GM21360 (cell line): ENCODE measurements at regions not wholly inside any gene's neighbourhood (a gene's known extent, or its start where the extent isn't known, plus 50 kb on each side); places are given as distances from the start of the nearest gene placed in this dataset.
"Not testable (repeated sequence)": the region's sequence is repeated elsewhere in the genome, so short reads cannot be mapped to it uniquely, and the experiment has no call there.

Experiments
- ATAC-seq: cut with Tn5 transposase; IDR thresholded peaks from one replicate; pipeline ENCODE4 v1.9.1; 2021; ENCODE audit warnings: mild to moderate bottlenecking, moderate library complexity; ENCODE audit not compliant: unreplicated experiment

DNA sequence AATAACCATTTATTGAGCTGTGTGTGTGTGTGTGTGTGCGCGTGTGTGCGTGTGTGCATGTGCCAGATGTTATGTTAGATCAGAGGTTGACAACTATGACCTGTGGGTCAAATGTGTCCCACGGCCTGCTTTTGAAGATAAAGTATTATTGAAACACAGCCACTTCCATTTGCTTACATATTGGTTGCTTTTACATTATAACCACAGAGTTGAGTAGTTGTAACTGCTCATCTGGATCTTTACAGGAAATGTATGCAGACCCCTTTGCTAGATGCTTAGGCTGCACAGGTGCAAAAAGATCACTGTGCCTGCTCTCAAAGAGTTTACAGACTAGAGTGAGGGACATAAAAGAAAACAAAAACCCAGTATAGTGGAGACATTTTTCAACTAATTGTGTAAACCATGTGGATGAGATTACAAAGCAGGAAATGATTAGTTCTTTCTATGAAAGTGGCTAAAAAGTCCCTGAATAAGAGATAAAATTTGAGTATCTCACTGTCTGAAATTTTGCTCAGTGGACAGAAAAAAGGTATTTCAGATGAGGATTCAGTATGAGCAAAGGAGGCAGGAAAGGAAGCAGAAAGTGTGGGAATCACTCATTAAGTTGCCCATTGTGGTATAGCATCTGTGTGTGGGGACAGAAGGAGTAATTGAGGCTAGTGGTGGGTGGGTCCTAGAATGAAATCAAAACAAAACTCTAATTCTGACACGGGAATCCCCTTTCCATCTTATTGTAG lies 188.4 kb downstream of the PAH start:
- peak; percentile 47 for ATAC-seq

- ATAC-seq = no peak
These were observed 190.4 kb downstream of the PAH start for GRCh38 chr12:102726686-102727085.

DNA sequence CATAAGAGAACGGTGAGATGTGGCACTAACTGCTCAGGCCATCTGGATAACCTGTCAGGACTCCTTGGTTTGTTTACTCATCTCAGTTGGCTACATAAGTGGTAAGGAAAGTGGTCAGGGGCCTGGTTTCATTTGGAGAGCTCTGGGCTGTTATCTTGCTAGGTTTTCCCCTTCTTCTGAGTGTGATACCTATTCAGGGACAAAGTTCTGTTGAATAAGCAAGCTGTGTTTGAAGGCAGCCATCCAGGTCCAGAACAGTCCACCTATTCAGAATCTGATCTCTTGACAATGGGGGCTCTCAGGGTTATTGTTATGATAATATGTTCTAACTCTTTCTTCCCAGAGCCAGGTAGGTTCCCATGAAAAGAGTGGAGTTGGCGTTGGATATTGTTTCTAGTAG lies 194.9 kb downstream of the PAH start:
- no peak for ATAC-seq

DNA sequence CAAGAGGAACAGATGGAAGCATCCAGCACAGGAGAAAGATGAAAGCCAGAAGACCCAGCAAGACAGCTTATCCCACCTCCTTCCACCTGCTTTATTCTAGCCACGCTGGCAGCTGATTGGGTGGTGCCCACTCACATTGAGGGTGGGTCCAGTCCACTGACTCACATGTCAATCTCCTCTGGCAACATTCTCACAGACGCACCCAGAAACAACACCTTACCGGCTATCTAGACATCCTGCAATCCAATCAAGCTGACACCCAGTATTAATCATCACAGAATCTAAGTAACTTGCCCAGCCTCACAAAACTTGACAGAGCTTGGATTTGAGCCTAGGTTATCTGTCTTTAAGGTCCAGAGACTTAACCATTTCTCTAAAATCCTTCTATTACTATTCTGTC lies 208.9 kb downstream of the PAH start:
- no peak for ATAC-seq

DNA sequence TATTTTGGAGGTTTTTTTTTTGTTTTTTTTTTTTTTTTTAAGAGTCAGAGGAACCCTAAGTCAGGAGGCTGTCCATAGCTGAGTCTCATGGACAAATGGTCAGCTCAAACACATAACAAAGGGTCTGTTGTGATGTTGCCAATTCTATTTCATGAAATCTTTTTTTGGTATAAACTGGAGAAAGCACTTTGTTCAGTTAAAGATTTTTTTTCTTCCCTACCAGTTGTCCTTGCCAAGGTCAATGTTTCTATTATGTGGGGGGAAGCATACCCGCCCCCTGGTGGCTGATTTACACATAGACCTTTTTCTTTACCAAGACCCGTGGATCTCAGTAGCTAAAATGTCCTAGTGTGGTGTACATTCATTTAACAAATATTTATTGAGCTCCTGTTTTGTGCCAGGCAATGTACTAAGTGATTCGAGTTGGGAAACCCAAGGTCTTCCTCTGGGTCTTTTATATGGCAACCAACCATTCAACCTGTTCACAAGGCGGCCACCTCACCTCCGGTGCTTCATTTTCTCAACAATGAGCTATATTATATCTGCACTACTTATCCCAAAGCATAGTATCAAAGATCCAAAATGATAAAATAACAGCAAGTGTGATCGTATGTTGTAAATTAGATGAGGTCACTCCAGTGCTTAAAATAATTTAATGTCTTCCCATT lies 214.5 kb downstream of the PAH start:
- peak; percentile 67 for ATAC-seq

DNA sequence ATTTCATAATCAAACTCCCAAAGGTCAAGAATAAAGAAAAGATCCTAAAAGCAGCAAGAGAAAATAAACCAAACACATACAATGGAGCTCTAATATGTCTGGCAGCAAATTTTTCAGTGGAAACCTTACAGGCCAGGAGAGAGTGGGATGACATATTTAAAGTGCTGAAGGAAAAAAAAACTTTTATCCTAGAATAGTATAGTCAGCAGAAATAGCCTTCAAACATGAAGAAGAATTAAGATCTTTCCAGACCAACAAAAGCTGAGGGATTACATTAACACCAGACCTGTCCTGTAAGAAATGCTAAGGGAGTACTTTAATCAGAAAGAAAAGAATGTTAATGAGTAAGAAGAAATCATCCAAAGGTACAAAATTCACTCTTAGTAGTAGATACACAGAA lies 215.7 kb upstream of the IGF1 start:
- ATAC-seq = no peak

GRCh38 chr12:102694903-102695302 lies 214.5 kb upstream of the IGF1 start:
- ATAC-seq = no peak

DNA sequence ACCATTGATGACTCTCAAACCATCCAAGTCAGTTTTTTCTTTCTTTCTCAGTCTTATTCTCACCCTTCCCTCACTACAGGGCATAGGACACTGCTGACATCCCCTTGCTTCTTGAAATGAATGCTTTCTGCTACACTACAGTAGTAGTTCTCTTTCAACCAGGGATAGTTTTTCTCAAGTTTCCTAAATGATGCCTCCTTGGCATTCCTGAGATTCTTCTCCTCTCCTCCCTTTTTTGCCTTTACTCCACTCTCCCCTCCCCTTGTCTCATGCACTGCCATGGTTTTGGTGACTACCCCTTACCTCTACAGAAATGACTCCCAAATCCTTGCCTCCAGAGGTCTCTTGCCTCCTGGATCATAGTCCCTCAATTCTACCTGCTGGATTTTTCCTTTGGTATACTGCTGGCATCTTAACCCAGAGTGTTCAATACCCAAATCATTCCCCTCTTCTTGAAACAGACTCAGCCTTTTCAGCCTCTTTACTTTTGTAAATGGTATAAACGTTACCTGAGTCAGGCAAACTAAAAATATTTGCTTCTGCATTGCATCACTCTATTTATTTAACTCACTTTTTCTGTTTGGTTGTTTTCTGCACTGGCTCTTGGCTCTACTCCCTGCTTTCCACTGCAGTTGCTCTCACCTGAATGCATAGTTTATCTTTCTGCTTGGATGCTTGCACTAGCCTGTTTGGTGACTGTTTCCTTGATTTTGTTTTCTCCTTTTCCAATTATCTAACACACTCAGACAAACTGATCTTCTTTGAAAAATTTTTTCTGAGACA lies 211.6 kb upstream of the IGF1 start:
- ATAC-seq = no peak

DNA sequence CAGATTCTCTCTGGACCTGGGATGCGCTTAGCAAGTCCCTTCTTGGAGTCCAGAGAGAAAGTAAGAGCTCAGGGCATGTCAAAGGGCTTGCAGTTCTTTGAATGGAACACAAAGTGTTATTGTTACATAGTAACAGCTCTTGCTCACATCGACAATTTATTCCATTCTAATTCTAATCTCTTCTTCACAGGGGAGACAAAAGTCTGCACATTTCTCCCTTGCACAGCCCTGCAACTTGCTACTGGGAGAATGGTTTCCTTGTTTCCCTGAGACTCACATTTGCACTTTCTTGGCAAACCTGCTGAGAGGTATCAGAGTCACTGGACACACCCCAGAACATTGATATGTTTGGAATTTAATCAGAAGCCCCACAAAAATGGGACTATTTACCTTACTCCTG lies 209.9 kb upstream of the IGF1 start:
- no peak for ATAC-seq

DNA sequence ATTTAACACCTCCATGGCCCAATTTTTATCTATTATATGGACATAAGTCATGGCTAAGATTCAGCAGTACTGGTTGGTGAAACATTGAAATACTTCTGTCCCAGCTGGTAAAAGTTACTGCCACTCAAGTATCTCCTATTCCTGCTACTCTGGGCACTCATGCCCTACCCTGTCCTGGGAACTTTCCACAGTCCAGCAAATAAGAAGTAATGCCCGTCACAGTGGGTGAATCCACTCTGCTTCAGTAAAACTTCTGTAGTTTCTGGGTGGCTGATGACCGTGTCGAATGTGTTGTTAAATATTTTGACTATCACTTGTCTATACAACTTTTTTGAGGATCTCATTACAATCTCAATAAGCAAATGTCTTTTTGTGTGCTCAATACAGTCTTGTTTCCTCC lies 209.3 kb upstream of the IGF1 start:
- no peak for ATAC-seq

GRCh38 chr12:102687523-102687922 lies 207.2 kb upstream of the IGF1 start:
- no peak for ATAC-seq

GRCh38 chr12:102685841-102686240 lies 205.5 kb upstream of the IGF1 start:
- no peak for ATAC-seq

DNA sequence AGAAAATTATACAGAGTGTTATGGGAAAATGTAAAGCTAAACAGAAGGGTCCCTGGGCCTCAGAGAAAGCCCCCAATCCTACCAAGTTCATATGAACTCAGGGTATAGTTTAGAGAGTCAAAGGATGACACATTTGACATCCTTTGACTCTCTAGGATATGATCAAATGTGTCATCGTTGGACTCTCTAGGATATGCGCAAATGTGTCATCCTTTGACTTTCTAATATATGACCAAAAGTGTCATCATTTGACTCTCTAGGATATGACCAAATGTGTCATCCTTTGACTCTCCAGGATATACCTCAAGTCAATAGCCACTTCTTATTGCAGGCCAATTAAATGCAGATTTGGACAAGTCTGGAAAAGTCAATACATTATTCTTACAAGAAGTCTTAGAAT lies 204.8 kb upstream of the IGF1 start:
- ATAC-seq = no peak

GRCh38 chr12:102682366-102683289 lies 202.3 kb upstream of the IGF1 start:
- no peak for ATAC-seq

DNA sequence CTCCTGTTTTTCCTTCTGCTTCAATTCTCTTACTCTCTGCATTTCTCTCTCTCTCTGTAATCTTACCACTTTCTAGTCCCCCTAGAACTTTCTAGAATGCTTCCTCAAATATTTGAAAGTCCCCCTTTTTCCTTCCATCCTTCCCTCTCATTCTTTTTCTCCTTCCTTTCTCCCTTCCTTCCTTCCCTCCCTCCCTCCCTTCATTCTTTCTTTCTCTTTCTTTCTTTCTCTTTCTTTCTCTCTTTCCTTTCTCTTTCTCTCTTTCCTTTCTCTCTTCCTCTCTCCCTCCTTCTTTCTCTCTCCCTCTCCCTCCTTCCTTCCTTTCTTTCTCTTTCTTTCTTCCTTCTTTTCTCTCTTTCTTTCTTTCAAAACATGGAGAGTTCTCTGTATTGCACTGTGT lies 201.4 kb upstream of the IGF1 start:
- ATAC-seq = no peak

- no peak for ATAC-seq
These were observed 200.9 kb upstream of the IGF1 start for GRCh38 chr12:102681309-102681708.

GRCh38 chr12:102680304-102680703 lies 199.9 kb upstream of the IGF1 start:
- ATAC-seq = no peak

GRCh38 chr12:102676812-102677211 lies 196.4 kb upstream of the IGF1 start:
- ATAC-seq = no peak

- ATAC-seq = no peak
These were observed 195.3 kb upstream of the IGF1 start for GRCh38 chr12:102675672-102676071.

- no peak for ATAC-seq
These were observed 193.2 kb upstream of the IGF1 start for GRCh38 chr12:102673606-102674005.

DNA sequence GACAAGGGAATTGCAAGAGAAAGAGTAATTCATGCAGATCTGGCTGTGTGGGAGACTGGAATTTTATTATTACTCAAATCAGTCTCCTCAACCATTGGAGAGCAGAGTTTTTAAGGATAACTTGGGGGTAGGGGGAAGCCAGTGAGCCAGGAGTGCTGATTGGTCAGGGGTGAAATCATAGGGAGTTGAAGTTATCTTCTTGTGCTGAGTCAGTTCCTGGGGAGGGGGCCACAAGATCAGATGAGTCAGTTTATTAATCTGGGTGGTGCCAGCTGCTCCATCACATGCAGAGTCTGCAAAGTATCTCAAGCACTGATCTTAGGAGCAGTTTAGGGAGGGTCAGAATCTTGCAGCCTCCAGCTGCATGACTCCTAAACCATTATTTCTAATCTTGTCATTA lies 191.8 kb upstream of the IGF1 start:
- ATAC-seq = not testable (repeated sequence)
